SK-N-SH (cell line): ENCODE measurements at regions not wholly inside any gene's neighbourhood (a gene's known extent, or its start where the extent isn't known, plus 50 kb on each side); places are given as distances from the start of the nearest gene placed in this dataset.

Experiments used
- RAD21 ChIP-seq: IDR thresholded peaks from 2 replicates; pipeline ENCODE4 v1.6.1; 2012; ENCODE audit warnings: mild to moderate bottlenecking, low read length
- RFX5 ChIP-seq: IDR thresholded peaks from 2 replicates; pipeline ENCODE4 v1.6.1; 2012; ENCODE audit warnings: mild to moderate bottlenecking, improper control_type of control experiment, low read length
- SMC3 ChIP-seq: IDR thresholded peaks from 2 replicates; pipeline ENCODE4 v1.6.1; 2012; ENCODE audit warnings: low read depth, low read length, improper control_type of control experiment
- TF ChIP-seq, protein P1 (sequence below): fragments of 200-600 bp; sonication (generic); IDR thresholded peaks from 2 replicates; pipeline ENCODE4 v1.6.1; 2017; ENCODE audit warnings: antibody characterized with exemption, mild to moderate bottlenecking, moderate library complexity
- TF ChIP-seq, protein P2 (sequence below): fragments of 150-350 bp; IDR thresholded peaks from 2 replicates; pipeline ENCODE4 v1.6.1; 2017; ENCODE audit warnings: antibody characterized with exemption, low read length, low read depth, borderline replicate concordance

GRCh38 chr3:78516937-78517336 is 1250.9 kb downstream of the ROBO1 start:
- TF ChIP-seq SMC3 (no peak), RFX5 (no peak), RAD21 (no peak)
- TF ChIP-seq, protein P1, sequence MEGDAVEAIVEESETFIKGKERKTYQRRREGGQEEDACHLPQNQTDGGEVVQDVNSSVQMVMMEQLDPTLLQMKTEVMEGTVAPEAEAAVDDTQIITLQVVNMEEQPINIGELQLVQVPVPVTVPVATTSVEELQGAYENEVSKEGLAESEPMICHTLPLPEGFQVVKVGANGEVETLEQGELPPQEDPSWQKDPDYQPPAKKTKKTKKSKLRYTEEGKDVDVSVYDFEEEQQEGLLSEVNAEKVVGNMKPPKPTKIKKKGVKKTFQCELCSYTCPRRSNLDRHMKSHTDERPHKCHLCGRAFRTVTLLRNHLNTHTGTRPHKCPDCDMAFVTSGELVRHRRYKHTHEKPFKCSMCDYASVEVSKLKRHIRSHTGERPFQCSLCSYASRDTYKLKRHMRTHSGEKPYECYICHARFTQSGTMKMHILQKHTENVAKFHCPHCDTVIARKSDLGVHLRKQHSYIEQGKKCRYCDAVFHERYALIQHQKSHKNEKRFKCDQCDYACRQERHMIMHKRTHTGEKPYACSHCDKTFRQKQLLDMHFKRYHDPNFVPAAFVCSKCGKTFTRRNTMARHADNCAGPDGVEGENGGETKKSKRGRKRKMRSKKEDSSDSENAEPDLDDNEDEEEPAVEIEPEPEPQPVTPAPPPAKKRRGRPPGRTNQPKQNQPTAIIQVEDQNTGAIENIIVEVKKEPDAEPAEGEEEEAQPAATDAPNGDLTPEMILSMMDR: no peak
- TF ChIP-seq, protein P2, sequence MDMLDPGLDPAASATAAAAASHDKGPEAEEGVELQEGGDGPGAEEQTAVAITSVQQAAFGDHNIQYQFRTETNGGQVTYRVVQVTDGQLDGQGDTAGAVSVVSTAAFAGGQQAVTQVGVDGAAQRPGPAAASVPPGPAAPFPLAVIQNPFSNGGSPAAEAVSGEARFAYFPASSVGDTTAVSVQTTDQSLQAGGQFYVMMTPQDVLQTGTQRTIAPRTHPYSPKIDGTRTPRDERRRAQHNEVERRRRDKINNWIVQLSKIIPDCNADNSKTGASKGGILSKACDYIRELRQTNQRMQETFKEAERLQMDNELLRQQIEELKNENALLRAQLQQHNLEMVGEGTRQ: no peak
